Panc1 (cell line): ENCODE measurements at regions not wholly inside any gene's neighbourhood (a gene's known extent, or its start where the extent isn't known, plus 50 kb on each side); places are given as distances from the start of the nearest gene placed in this dataset.

ENCODE experiments used
- ATAC-seq: fragments of 200-7000 bp; cut with Tn5 transposase; 2 replicates; pipeline ENCODE4 v1.9.1; 2020; ENCODE audit warnings: mild to moderate bottlenecking, moderate library complexity
- BruUV-seq: library from RNA; stranded (reverse); fragments of 400-500 nt; replicated peaks from 2 replicates; lab custom pipeline; 2021; lab: Mats Ljungman, UMichigan
- CTCF ChIA-PET: fragments of 300-600 bp; sonication (Branson Sonifier 250); formaldehyde crosslinking; loops from one replicate; lab custom pipeline; 2022; ENCODE audit warnings: antibody characterized with exemption; lab: Charles Lee
- POLR2A ChIA-PET: fragments of 300-600 bp; sonication (Branson Sonifier 250); formaldehyde crosslinking; loops from one replicate; lab custom pipeline; 2022; ENCODE audit warnings: antibody characterized with exemption; lab: Charles Lee
- DNase-seq: peaks from one replicate; pipeline ENCODE4 v3.0.0-alpha.2; 2010; ENCODE audit warnings: low read depth, low spot score
- H3K27ac ChIP-seq: 2 replicates; pipeline ENCODE4 v1.5.1; 2011; ENCODE audit warnings: mild to moderate bottlenecking, low read length, inconsistent platforms
- H3K27me3 ChIP-seq: fragments of 200-500 bp; sonication (Bioruptor generic); 2 replicates; pipeline ENCODE4 v1.6.0; 2014; ENCODE audit warnings: low read length, inconsistent platforms; ENCODE audit not compliant: control insufficient read depth, insufficient read depth
- H3K36me3 ChIP-seq: fragments of 200-500 bp; sonication (Bioruptor generic); 2 replicates; pipeline ENCODE4 v1.5.1; 2014; ENCODE audit warnings: inconsistent platforms, mild to moderate bottlenecking, low read length, moderate library complexity; ENCODE audit not compliant: control insufficient read depth, insufficient read depth
- H3K4me1 ChIP-seq: 2 replicates; pipeline ENCODE4 v1.5.1; 2011; ENCODE audit warnings: inconsistent platforms, mild to moderate bottlenecking, low read length, moderate library complexity; ENCODE audit not compliant: control insufficient read depth, insufficient read depth
- H3K4me3 ChIP-seq, 2 experiments: 2 replicates each; pipeline ENCODE4 v1.5.1; 2011 to 2012; ENCODE audit warnings: low read depth in 2 of 2, low read length in 2 of 2, mild to moderate bottlenecking in 2 of 2, inconsistent platforms in 1 of 2, moderate library complexity in 1 of 2
- H3K9me3 ChIP-seq: fragments of 200-500 bp; sonication (Bioruptor generic); 2 replicates; pipeline ENCODE4 v1.5.1; 2014; ENCODE audit warnings: low read depth, mild to moderate bottlenecking, inconsistent platforms, low read length, moderate library complexity; ENCODE audit not compliant: control insufficient read depth, insufficient read depth
- CTCF ChIP-seq: fragments of 450-650 bp; IDR thresholded peaks from 2 replicates; pipeline ENCODE4 v1.5.1; 2017; ENCODE audit warnings: mild to moderate bottlenecking
- POLR2AphosphoS5 ChIP-seq: IDR thresholded peaks from 2 replicates; pipeline ENCODE4 v1.6.1; 2012; ENCODE audit warnings: mild to moderate bottlenecking, low read depth, low read length, moderate library complexity
- SIN3A ChIP-seq: IDR thresholded peaks from 2 replicates; pipeline ENCODE4 v1.6.1; 2012; ENCODE audit warnings: low read depth, mild to moderate bottlenecking, low read length, moderate library complexity, borderline replicate concordance; ENCODE audit not compliant: insufficient read depth
- TCF7L2 ChIP-seq: IDR thresholded peaks from 2 replicates; pipeline ENCODE4 v1.6.1; 2011; ENCODE audit warnings: mild to moderate bottlenecking, low read depth, low read length, inconsistent platforms
- in situ Hi-C: cut with HindIII; loops from 2 replicates; pipeline ENCODE4 v1.10.0; 2016; ENCODE audit warnings: low sequenced_read_pairs, low pct_unique_long_range_greater_than_20kb
- intact Hi-C: fragments of 100-400 bp; cut with micrococcal nuclease; formaldehyde crosslinking; loops from one replicate; pipeline ENCODE4 v1.10.0; 2022; ENCODE audit not compliant: unreplicated experiment
- TF ChIP-seq, protein P1 (sequence below), 2 experiments: IDR thresholded peaks; 2 replicates each; pipeline ENCODE4 v1.6.1; 2011 to 2012; ENCODE audit warnings: low read depth in 2 of 2, control low read depth in 1 of 2, low read length in 1 of 2, mild to moderate bottlenecking in 1 of 2, moderate library complexity in 1 of 2; ENCODE audit not compliant: insufficient read depth in 1 of 2

- no peaks in the 10 kb centered on the region for H3K4me1 ChIP-seq
- intact Hi-C loops (no loop called here), in situ Hi-C loops (no loop called here)
- H3K27ac ChIP-seq, result no peak overlapping the region
- no peak overlapping the region for H3K4me3 ChIP-seq
- DNase-seq (no peak), ATAC-seq (no peak)
- H3K36me3 ChIP-seq, result no peaks in the 10 kb centered on the region
- no TSS peak for BruUV-seq
- no peaks in the 10 kb centered on the region for H3K9me3 ChIP-seq
- CTCF ChIA-PET, result no interaction called here
- no peak for TF ChIP-seq CTCF
- TF ChIP-seq, protein P1, sequence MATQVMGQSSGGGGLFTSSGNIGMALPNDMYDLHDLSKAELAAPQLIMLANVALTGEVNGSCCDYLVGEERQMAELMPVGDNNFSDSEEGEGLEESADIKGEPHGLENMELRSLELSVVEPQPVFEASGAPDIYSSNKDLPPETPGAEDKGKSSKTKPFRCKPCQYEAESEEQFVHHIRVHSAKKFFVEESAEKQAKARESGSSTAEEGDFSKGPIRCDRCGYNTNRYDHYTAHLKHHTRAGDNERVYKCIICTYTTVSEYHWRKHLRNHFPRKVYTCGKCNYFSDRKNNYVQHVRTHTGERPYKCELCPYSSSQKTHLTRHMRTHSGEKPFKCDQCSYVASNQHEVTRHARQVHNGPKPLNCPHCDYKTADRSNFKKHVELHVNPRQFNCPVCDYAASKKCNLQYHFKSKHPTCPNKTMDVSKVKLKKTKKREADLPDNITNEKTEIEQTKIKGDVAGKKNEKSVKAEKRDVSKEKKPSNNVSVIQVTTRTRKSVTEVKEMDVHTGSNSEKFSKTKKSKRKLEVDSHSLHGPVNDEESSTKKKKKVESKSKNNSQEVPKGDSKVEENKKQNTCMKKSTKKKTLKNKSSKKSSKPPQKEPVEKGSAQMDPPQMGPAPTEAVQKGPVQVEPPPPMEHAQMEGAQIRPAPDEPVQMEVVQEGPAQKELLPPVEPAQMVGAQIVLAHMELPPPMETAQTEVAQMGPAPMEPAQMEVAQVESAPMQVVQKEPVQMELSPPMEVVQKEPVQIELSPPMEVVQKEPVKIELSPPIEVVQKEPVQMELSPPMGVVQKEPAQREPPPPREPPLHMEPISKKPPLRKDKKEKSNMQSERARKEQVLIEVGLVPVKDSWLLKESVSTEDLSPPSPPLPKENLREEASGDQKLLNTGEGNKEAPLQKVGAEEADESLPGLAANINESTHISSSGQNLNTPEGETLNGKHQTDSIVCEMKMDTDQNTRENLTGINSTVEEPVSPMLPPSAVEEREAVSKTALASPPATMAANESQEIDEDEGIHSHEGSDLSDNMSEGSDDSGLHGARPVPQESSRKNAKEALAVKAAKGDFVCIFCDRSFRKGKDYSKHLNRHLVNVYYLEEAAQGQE (IDR thresholded peaks at IDR 0.05; ENCODE audit: insufficient read depth in 1 of 2, low read depth in 2 of 2, low read length in 1 of 2), result no peak
- no peak for TF ChIP-seq POLR2AphosphoS5
- TF ChIP-seq TCF7L2, result no peak
- TF ChIP-seq SIN3A, result no peak
- H3K27me3 ChIP-seq, result peaks cover 7% of the 10 kb centered on the region
- POLR2A ChIA-PET, result no interaction called here
Observed at GRCh38 chr12:111124183-111124582, 203.8 kb upstream of the MYL2 start.

GRCh38 chr12:111123390-111123789 is 203.0 kb upstream of the MYL2 start:
- CTCF ChIA-PET, result no interaction called here
- H3K36me3 ChIP-seq, result no peaks in the 10 kb centered on the region
- no peaks in the 10 kb centered on the region for H3K4me1 ChIP-seq
- no peak for DNase-seq
- H3K4me3 ChIP-seq, result no peak overlapping the region
- no peak overlapping the region for H3K27ac ChIP-seq
- intact Hi-C loops, result no loop called here
- TF ChIP-seq SIN3A, result no peak
- TF ChIP-seq, protein P1 (IDR thresholded peaks at IDR 0.05; ENCODE audit: insufficient read depth in 1 of 2, low read depth in 2 of 2, low read length in 1 of 2), result no peak
- TF ChIP-seq TCF7L2, result no peak
- no peak for TF ChIP-seq CTCF
- TF ChIP-seq POLR2AphosphoS5, result no peak
- ATAC-seq, result no peak
- peaks cover 7% of the 10 kb centered on the region for H3K27me3 ChIP-seq
- in situ Hi-C loops, result no loop called here
- no TSS peak for BruUV-seq
- no peaks in the 10 kb centered on the region for H3K9me3 ChIP-seq
- POLR2A ChIA-PET, result no interaction called here
